Neural crest cell (in vitro differentiated cells): ENCODE measurements at regions not wholly inside any gene's neighbourhood (a gene's known extent, or its start where the extent isn't known, plus 50 kb on each side); places are given as distances from the start of the nearest gene placed in this dataset.
"Not testable (repeated sequence)": the region's sequence is repeated elsewhere in the genome, so short reads cannot be mapped to it uniquely, and the experiment has no call there.

Experiments used
- DNase-seq: peaks from one replicate; pipeline ENCODE4 v3.0.0; 2021; ENCODE audit warnings: low read depth, mixed read lengths, low spot score
- H3K27ac Mint-ChIP-seq: one replicate; pipeline ENCODE4 v1.8.0; 2021; ENCODE audit warnings: mild to moderate bottlenecking, mixed read lengths; ENCODE audit not compliant: unreplicated experiment
- H3K27me3 Mint-ChIP-seq: 2 replicates; pipeline ENCODE4 v1.8.0; 2021; ENCODE audit warnings: low read depth, mild to moderate bottlenecking, mixed read lengths
- H3K36me3 Mint-ChIP-seq: 2 replicates; pipeline ENCODE4 v1.8.0; 2021; ENCODE audit warnings: low read depth, mild to moderate bottlenecking, mixed read lengths
- H3K4me1 Mint-ChIP-seq: 2 replicates; pipeline ENCODE4 v1.8.0; 2021; ENCODE audit warnings: mixed read lengths
- H3K4me3 Mint-ChIP-seq: one replicate; pipeline ENCODE4 v1.8.0; 2021; ENCODE audit warnings: mild to moderate bottlenecking, mixed read lengths
- H3K9me3 Mint-ChIP-seq: 2 replicates; pipeline ENCODE4 v1.8.0; 2021; ENCODE audit warnings: mixed read lengths
- CTCF ChIP-seq: fragments of 200-600 bp; sonication (generic); conservative IDR thresholded peaks from 2 replicates; pipeline ENCODE4 v1.5.0; 2021; ENCODE audit warnings: antibody characterized with exemption, mild to moderate bottlenecking

GRCh38 chr7:118907911-118908527 lies 683.5 kb downstream of the ANKRD7 start:
- TF ChIP-seq CTCF, result no peak
- DNase-seq, result no peak
- no peak overlapping the region for H3K27ac Mint-ChIP-seq
- H3K27me3 Mint-ChIP-seq, result no peaks in the 10 kb centered on the region
- no peak overlapping the region for H3K4me3 Mint-ChIP-seq
- H3K36me3 Mint-ChIP-seq, result no peaks in the 10 kb centered on the region
- no peaks in the 10 kb centered on the region for H3K9me3 Mint-ChIP-seq
- no peaks in the 10 kb centered on the region for H3K4me1 Mint-ChIP-seq

- not testable (repeated sequence) for H3K9me3 Mint-ChIP-seq, H3K4me1 Mint-ChIP-seq, H3K36me3 Mint-ChIP-seq, H3K27me3 Mint-ChIP-seq, DNase-seq, H3K27ac Mint-ChIP-seq, H3K4me3 Mint-ChIP-seq
Measured at GRCh38 chr7:118916120-118916519, 691.6 kb downstream of the ANKRD7 start.

GRCh38 chr7:118918556-118918955 lies 694.1 kb downstream of the ANKRD7 start:
- Mint-ChIP-seq H3K27ac (no peak overlapping the region), H3K27me3 (no peaks in the 10 kb centered on the region), H3K9me3 (peaks cover 7% of the 10 kb centered on the region), H3K36me3 (no peaks in the 10 kb centered on the region), H3K4me3 (no peak overlapping the region), H3K4me1 (no peaks in the 10 kb centered on the region)
- peak; percentile 70 for TF ChIP-seq CTCF
- no peak for DNase-seq

- no peaks in the 10 kb centered on the region for H3K4me1 Mint-ChIP-seq
- H3K4me3 Mint-ChIP-seq, result no peak overlapping the region
- DNase-seq, result no peak
- H3K27me3 Mint-ChIP-seq, result no peaks in the 10 kb centered on the region
- no peaks in the 10 kb centered on the region for H3K36me3 Mint-ChIP-seq
- no peaks in the 10 kb centered on the region for H3K9me3 Mint-ChIP-seq
- no peak for TF ChIP-seq CTCF
- H3K27ac Mint-ChIP-seq, result no peak overlapping the region
Measured at GRCh38 chr7:118938845-118939244, 714.3 kb downstream of the ANKRD7 start.

GRCh38 chr7:118944271-118944670 lies 719.8 kb downstream of the ANKRD7 start:
- no peak for DNase-seq
- Mint-ChIP-seq H3K27ac (no peak overlapping the region), H3K9me3 (no peaks in the 10 kb centered on the region), H3K4me1 (peaks cover 6% of the 10 kb centered on the region), H3K4me3 (no peak overlapping the region), H3K36me3 (no peaks in the 10 kb centered on the region), H3K27me3 (no peaks in the 10 kb centered on the region)
- TF ChIP-seq CTCF, result no peak

- TF ChIP-seq CTCF, result no peak
- no peak overlapping the region for H3K4me3 Mint-ChIP-seq
- no peak for DNase-seq
- no peaks in the 10 kb centered on the region for H3K27me3 Mint-ChIP-seq
- H3K9me3 Mint-ChIP-seq, result no peaks in the 10 kb centered on the region
- H3K4me1 Mint-ChIP-seq, result peaks cover 6% of the 10 kb centered on the region
- no peaks in the 10 kb centered on the region for H3K36me3 Mint-ChIP-seq
- H3K27ac Mint-ChIP-seq, result no peak overlapping the region
Measured at GRCh38 chr7:118945911-118946682, 721.6 kb downstream of the ANKRD7 start.
